ENCODE measurements at regions not wholly inside any gene's neighbourhood (a gene's known extent, or its start where the extent isn't known, plus 50 kb on each side); places are given as distances from the start of the nearest gene placed in this dataset.

DNA sequence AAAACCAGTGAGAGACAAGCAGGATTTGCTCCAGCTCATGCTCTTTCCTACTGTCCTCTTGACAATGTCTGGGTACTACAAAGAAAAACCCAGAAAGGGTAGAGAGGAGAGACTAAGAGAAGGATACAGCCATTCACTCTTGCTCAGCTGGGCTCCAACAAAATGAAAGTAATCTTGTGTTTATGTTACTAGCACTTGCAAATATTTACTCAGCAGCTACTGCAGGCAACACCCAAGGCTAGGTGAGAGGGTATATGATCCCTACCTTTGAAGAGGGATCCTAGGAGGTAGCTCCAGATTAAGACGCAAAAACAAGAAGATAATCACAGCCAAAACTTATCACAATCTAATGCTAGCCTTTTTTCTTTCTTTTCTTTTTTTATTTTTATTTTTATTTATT, 329.6 kb upstream of the ACVR2A start:
- in situ Hi-C loops (cut with MboI; ENCODE audit: low sequenced_read_pairs): no loop called here

GRCh38 chr2:147512206-147512605, 332.6 kb upstream of the ACVR2A start:
- in situ Hi-C loops (cut with MboI; ENCODE audit: low sequenced_read_pairs): no loop called here

GRCh38 chr2:147511491-147511948, 333.3 kb upstream of the ACVR2A start:
- in situ Hi-C loops (cut with MboI; ENCODE audit: low sequenced_read_pairs): no loop called here

- in situ Hi-C loops (cut with MboI; ENCODE audit: low sequenced_read_pairs): no loop called here
Observed at GRCh38 chr2:147509821-147510220, 335.0 kb upstream of the ACVR2A start.

DNA sequence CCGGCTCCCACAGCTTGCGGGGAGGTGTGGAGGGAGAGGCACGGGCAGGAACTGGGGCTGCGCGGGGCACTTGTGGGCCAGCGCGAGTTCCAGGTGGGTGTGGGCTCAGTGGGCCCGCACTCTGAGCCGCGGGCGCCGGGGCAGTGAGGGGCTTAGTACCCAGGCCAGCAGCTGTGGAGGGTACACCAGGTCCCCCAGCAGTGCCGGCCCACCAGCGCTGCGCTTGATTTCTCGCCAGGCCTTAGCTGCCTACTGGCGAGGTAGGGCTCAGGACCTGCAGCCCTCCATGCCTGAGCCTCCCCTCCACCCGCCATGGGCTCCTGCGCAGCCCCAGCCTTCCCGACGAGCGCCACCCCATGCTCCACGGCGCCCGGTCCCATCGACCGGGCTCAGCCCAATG, 337.9 kb upstream of the ACVR2A start:
- in situ Hi-C loops (cut with MboI; ENCODE audit: low sequenced_read_pairs): no loop called here

DNA sequence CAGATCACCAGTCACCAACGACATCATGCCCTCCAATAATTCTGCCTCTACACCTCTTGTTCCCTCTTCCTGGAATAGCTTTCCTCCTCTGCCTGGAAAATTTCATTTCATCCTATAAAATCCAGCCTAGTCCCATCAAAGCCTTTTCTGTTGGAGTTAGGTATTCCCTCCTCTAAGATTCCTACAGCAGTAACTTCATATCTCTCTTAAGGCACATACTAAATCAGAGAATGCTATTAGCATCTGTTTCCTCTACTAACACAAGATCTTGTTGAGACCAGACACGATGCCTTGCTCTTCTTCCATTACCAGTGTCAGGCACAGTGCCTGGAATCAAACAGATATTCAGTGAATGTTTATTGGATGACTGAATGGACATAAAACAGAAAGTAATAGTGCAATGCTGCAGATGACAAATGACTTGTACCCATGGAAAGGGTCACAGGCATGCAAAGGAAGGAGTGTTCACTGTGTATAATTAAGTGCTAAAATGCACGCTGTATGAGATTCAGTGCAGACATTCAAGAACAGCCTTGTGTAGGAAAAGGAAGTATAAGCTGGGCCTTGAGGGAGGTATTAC, 342.0 kb upstream of the ACVR2A start:
- in situ Hi-C loops (cut with MboI; ENCODE audit: low sequenced_read_pairs): no loop called here

DNA sequence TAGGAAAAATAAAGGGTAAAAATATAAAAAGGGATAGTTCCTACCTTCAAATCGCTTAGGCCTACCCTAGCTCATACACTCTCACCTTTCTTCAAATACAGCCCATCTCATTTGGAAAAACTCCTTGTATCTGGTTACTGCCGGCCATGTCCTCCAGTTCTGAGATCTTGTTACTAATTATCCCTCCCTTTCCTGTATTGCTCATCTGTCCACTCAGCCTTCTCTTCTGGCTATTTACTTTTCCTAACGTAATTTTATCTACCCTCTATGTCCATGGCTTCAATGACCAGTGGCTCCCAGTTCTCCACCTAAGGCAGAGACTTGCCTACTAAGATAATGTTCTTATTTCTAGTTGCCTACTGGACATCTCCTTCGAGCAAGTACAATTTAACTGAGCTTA, 342.9 kb upstream of the ACVR2A start:
- in situ Hi-C loops (cut with MboI; ENCODE audit: low sequenced_read_pairs): no loop called here

DNA sequence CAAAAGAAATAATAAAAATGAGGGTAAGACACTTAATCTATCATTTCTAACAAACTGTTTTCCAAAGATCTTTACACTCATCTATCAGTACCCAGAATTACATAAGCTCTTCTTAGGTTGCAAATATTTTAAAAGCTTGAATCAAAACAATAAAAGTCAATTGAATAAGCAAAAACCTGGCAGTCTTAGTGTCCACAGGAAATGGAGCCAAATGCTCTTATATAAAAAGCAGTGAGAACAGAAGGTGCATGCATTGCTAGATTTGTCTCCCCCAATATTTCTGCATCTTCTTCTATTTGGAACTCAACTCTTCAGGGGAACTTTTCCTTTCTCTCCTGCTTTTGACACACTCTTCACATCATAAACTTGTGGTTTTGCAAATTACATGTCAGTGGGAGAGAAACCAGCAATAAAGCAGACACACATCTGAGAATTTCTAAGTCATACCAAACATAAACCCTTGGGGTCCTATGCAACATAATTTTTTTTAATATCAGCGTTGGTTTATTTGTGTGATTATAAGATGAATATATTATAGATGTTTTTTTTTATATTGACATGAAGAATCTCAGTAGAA, 343.9 kb upstream of the ACVR2A start:
- in situ Hi-C loops (cut with MboI; ENCODE audit: low sequenced_read_pairs): no loop called here

- in situ Hi-C loops (cut with MboI; ENCODE audit: low sequenced_read_pairs): no loop called here
Observed at GRCh38 chr2:147500229-147500628, 344.6 kb upstream of the ACVR2A start.

- in situ Hi-C loops (cut with MboI; ENCODE audit: low sequenced_read_pairs): no loop called here
Observed at GRCh38 chr2:147499785-147500184, 345.0 kb upstream of the ACVR2A start.

DNA sequence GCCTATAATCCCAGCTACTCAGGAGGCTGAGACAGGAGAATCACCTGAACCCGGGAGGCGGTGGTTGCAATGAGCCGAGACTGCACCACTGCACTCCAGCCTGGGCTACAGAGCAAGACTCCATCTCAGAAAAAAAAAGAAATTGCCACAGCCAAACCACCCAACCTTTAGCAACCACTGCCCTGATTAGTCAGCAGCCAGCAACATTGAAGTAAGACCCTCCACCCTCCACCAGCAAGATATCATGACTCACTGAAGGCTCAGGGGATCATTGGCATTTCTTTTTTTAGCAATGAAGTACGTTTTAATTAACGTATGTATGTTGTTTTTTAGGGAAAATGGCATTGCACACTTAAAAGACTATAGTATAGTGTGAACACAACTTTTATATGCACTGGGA, 349.1 kb upstream of the ACVR2A start:
- in situ Hi-C loops (cut with MboI; ENCODE audit: low sequenced_read_pairs): no loop called here

DNA sequence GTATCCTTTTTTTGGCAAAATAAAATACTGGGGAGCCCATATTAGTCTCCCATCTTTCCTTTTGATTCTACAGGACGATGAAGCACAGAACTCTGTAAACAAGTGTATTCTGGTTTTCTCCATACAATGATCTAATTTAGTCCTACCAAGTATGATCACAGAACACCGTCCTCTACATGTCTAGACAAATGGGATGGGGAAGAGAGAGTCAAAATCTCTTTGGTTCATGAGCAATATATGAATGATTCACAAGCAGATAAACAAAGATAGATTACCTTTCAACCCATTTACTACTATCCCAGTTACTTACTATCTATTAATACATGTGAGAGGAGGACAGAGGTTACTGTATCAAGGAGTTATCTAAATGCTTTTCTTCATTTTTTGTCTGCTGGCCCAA, 352.4 kb upstream of the ACVR2A start:
- in situ Hi-C loops (cut with MboI; ENCODE audit: low sequenced_read_pairs): no loop called here

- in situ Hi-C loops (cut with MboI; ENCODE audit: low sequenced_read_pairs): no loop called here
Observed at GRCh38 chr2:147491506-147491905, 353.3 kb upstream of the ACVR2A start.

DNA sequence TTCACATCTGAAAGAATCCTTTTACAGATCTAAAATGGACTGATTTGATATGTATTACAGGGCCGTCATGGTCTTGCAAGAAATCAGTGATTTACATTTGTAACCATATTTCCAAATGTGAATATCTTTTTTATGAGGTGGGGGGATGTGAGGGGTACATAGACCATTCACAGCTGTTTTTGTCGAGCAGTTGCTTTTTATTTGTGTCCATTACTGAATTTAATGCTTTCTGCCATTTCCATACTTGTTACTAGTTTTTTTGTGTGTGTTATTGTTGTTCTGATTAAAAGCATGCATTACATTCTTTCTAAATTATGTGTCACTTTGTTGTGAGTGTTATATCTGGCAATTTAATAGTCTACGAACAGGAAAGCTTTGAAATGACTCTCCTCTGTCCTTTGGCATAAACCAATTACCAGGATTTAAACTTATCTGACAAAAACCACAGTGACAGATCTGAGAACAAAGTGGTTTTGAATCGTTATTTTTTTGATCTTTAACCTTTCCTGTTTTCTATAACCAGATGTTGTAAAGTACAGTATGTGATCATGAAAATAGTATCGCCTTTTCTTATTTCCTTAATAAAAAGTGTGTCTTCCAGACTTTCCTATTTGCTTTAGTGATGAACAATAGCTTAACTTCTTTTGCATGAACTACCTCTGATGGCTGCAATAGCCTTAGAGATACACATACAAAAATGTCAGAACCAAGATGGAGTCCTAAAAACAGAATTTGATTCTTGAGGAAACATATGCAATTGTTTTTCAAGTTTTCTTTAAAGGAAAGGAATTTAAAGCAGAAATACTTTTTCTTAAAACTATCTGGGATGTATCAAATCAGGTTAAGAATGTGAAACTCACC, 354.2 kb upstream of the ACVR2A start:
- in situ Hi-C loops (cut with MboI; ENCODE audit: low sequenced_read_pairs): no loop called here

- in situ Hi-C loops (cut with MboI; ENCODE audit: low sequenced_read_pairs): no loop called here
Observed at GRCh38 chr2:147488472-147488871, 356.4 kb upstream of the ACVR2A start.

- in situ Hi-C loops (cut with MboI; ENCODE audit: low sequenced_read_pairs): no loop called here
Observed at GRCh38 chr2:147487978-147488289, 356.9 kb upstream of the ACVR2A start.

GRCh38 chr2:147487286-147487977, 357.4 kb upstream of the ACVR2A start:
- in situ Hi-C loops (cut with MboI; ENCODE audit: low sequenced_read_pairs): no loop called here

GRCh38 chr2:147485210-147485851, 359.5 kb upstream of the ACVR2A start:
- in situ Hi-C loops (cut with MboI; ENCODE audit: low sequenced_read_pairs): no loop called here

DNA sequence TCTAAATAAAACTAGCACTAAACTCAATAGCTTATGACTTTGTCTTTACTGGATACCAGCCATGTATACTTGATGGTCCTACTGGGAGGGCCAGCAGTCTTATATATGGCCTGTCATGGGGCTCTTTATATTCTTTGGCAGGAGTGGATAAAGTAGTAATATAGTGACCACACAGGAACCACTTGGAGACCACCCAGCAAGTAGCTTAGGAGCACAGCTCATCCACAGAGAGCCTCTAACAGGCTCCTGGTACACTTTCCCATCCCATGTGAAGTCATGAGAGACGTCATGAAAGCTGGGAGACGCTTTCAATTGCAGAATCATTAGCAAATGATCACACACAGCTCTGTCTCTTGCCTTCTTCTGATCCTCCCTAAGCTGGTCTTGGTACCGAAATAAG, 360.9 kb upstream of the ACVR2A start:
- in situ Hi-C loops (cut with MboI; ENCODE audit: low sequenced_read_pairs): no loop called here

GRCh38 chr2:147482916-147483669, 361.7 kb upstream of the ACVR2A start:
- in situ Hi-C loops (cut with MboI; ENCODE audit: low sequenced_read_pairs): no loop called here
